ENCODE measurements at regions not wholly inside any gene's neighbourhood (a gene's known extent, or its start where the extent isn't known, plus 50 kb on each side); places are given as distances from the start of the nearest gene placed in this dataset.

- DNase-seq (ENCODE audit: low read depth in 2 of 3, low spot score in 2 of 3), result no peak
Measured at GRCh38 chr18:39770399-39770798, 2184.6 kb upstream of the PIK3C3 start.

- DNase-seq (ENCODE audit: low read depth in 2 of 3, low spot score in 2 of 3), result no peak
Measured at GRCh38 chr18:39764873-39765272, 2190.2 kb upstream of the PIK3C3 start.

GRCh38 chr18:39761273-39761672 is 2193.8 kb upstream of the PIK3C3 start:
- no peak for DNase-seq (ENCODE audit: low read depth in 2 of 3, low spot score in 2 of 3)

- no peak for DNase-seq (ENCODE audit: low read depth in 2 of 3, low spot score in 2 of 3)
Measured at GRCh38 chr18:39759926-39760325, 2194.3 kb upstream of the CELF4 start.

- DNase-seq (ENCODE audit: low read depth in 2 of 3, low spot score in 2 of 3), result no peak
Measured at GRCh38 chr18:39753178-39753577, 2187.6 kb upstream of the CELF4 start.

GRCh38 chr18:39752351-39752750 is 2186.8 kb upstream of the CELF4 start:
- no peak for DNase-seq (ENCODE audit: low read depth in 2 of 3, low spot score in 2 of 3)

- no peak for DNase-seq (ENCODE audit: low read depth in 2 of 3, low spot score in 2 of 3)
Measured at GRCh38 chr18:39751921-39752320, 2186.3 kb upstream of the CELF4 start.

- no peak for DNase-seq (ENCODE audit: low read depth in 2 of 3, low spot score in 2 of 3)
Measured at GRCh38 chr18:39751161-39751560, 2185.6 kb upstream of the CELF4 start.

- DNase-seq (ENCODE audit: low read depth in 2 of 3, low spot score in 2 of 3), result no peak
Measured at GRCh38 chr18:39749154-39749553, 2183.6 kb upstream of the CELF4 start.

GRCh38 chr18:39748727-39749126 is 2183.1 kb upstream of the CELF4 start:
- no peak for DNase-seq (ENCODE audit: low read depth in 2 of 3, low spot score in 2 of 3)

GRCh38 chr18:39746201-39746600 is 2180.6 kb upstream of the CELF4 start:
- no peak for DNase-seq (ENCODE audit: low read depth in 2 of 3, low spot score in 2 of 3)

- no peak for DNase-seq (ENCODE audit: low read depth in 2 of 3, low spot score in 2 of 3)
Measured at GRCh38 chr18:39743463-39743862, 2177.9 kb upstream of the CELF4 start.

GRCh38 chr18:39741755-39742466 is 2176.3 kb upstream of the CELF4 start:
- DNase-seq (ENCODE audit: low read depth in 2 of 3, low spot score in 2 of 3), result no peak

GRCh38 chr18:39737869-39738268 is 2172.3 kb upstream of the CELF4 start:
- no peak for DNase-seq (ENCODE audit: low read depth in 2 of 3, low spot score in 2 of 3)

GRCh38 chr18:39732918-39733317 is 2167.3 kb upstream of the CELF4 start:
- DNase-seq (ENCODE audit: low read depth in 2 of 3, low spot score in 2 of 3), result no peak

- DNase-seq (ENCODE audit: low read depth in 2 of 3, low spot score in 2 of 3), result no peak
Measured at GRCh38 chr18:39730606-39731005, 2165.0 kb upstream of the CELF4 start.

GRCh38 chr18:39724652-39725051 is 2159.1 kb upstream of the CELF4 start:
- DNase-seq (ENCODE audit: low read depth in 2 of 3, low spot score in 2 of 3), result no peak

GRCh38 chr18:39721712-39722111 is 2156.1 kb upstream of the CELF4 start:
- no peak for DNase-seq (ENCODE audit: low read depth in 2 of 3, low spot score in 2 of 3)

- no peak for DNase-seq (ENCODE audit: low read depth in 2 of 3, low spot score in 2 of 3)
Measured at GRCh38 chr18:39713961-39714360, 2148.4 kb upstream of the CELF4 start.

- DNase-seq (ENCODE audit: low read depth in 2 of 3, low spot score in 2 of 3), result no peak
Measured at GRCh38 chr18:39711701-39712100, 2146.1 kb upstream of the CELF4 start.

- DNase-seq (ENCODE audit: low read depth in 2 of 3, low spot score in 2 of 3), result peak in 1 of 3 donors; percentile 0
Measured at GRCh38 chr18:39705362-39705761, 2139.8 kb upstream of the CELF4 start.

- DNase-seq (ENCODE audit: low read depth in 2 of 3, low spot score in 2 of 3), result no peak
Measured at GRCh38 chr18:39702888-39703287, 2137.3 kb upstream of the CELF4 start.

- no peak for DNase-seq (ENCODE audit: low read depth in 2 of 3, low spot score in 2 of 3)
Measured at GRCh38 chr18:39701839-39702238, 2136.2 kb upstream of the CELF4 start.
